CD14-positive monocyte (primary cell): ENCODE measurements at regions not wholly inside any gene's neighbourhood (a gene's known extent, or its start where the extent isn't known, plus 50 kb on each side); places are given as distances from the start of the nearest gene placed in this dataset.

Experiments
- DNase-seq, 3 donors: peaks; one replicate each; pipeline ENCODE4 v3.0.0-alpha.2; 2011 to 2022
- H2AFZ ChIP-seq: 2 replicates; pipeline ENCODE4 v1.6.0; 2012; ENCODE audit warnings: mild to moderate bottlenecking, low read depth, low read length, inconsistent platforms; ENCODE audit not compliant: insufficient read depth, poor library complexity, severe bottlenecking
- H3K27ac ChIP-seq, 2 donors: 1 replicate in 1 of 2; 2 replicates in 1 of 2; pipeline ENCODE4 v1.5.1; 2012 to 2013; ENCODE audit warnings: low read length in 2 of 2, control low read depth in 1 of 2, inconsistent platforms in 1 of 2, low read depth in 1 of 2, mild to moderate bottlenecking in 1 of 2
- H3K27me3 ChIP-seq, 2 donors: one replicate each; pipeline versions ENCODE4 v1.6.0 to v1.6.1; 2011 to 2013; ENCODE audit warnings: low read length in 2 of 2; ENCODE audit not compliant: control insufficient read depth in 2 of 2, insufficient read depth in 2 of 2
- H3K36me3 ChIP-seq, 2 donors: replicated peaks in 1 of 2; 1 replicate in 1 of 2; 2 replicates in 1 of 2; pipeline versions ENCODE4 v1.5.1 to v1.6.1; 2012 to 2013; ENCODE audit warnings: low read length in 2 of 2, control low read depth in 1 of 2, inconsistent platforms in 1 of 2, mild to moderate bottlenecking in 1 of 2; ENCODE audit not compliant: insufficient read depth in 2 of 2, control insufficient read depth in 1 of 2
- H3K4me1 ChIP-seq, 2 donors: 1 replicate in 1 of 2; 2 replicates in 1 of 2; pipeline versions ENCODE4 v1.5.1 to v1.6.1; 2012 to 2013; ENCODE audit warnings: low read length in 2 of 2, control low read depth in 1 of 2, inconsistent platforms in 1 of 2, mild to moderate bottlenecking in 1 of 2, moderate library complexity in 1 of 2; ENCODE audit not compliant: insufficient read depth in 2 of 2, control insufficient read depth in 1 of 2
- H3K4me2 ChIP-seq: replicated peaks from 2 replicates; pipeline ENCODE3; 2012; ENCODE audit warnings: low read length, moderate library complexity, mild to moderate bottlenecking; ENCODE audit not compliant: poor library complexity, severe bottlenecking; ENCODE audit errors: extremely low read depth
- H3K4me3 ChIP-seq, 3 experiments: fragments of 200-600 bp in 1 of 3; sonication (generic) in 1 of 3; replicated peaks in 1 of 3; 1 replicate in 2 of 3; 2 replicates in 1 of 3; pipeline ENCODE4 v1.5.1; 2011 to 2013; ENCODE audit warnings: low read length in 3 of 3, mild to moderate bottlenecking in 3 of 3, control low read depth in 2 of 3, low read depth in 2 of 3, inconsistent platforms in 1 of 3, moderate library complexity in 1 of 3
- H3K79me2 ChIP-seq: 2 replicates; pipeline ENCODE4 v1.6.0; 2012; ENCODE audit warnings: mild to moderate bottlenecking, control low read depth, inconsistent platforms, low read length, moderate library complexity; ENCODE audit not compliant: insufficient read depth
- H3K9ac ChIP-seq: 2 replicates; pipeline ENCODE4 v1.6.0; 2017; ENCODE audit warnings: low read length, mild to moderate bottlenecking; ENCODE audit not compliant: insufficient read depth, poor library complexity, severe bottlenecking
- H3K9me3 ChIP-seq, 2 donors: replicated peaks in 1 of 2; 1 replicate in 1 of 2; 2 replicates in 1 of 2; pipeline versions ENCODE4 v1.5.1 to v1.6.1; 2012 to 2013; ENCODE audit warnings: low read length in 2 of 2, control low read depth in 1 of 2; ENCODE audit not compliant: control insufficient read depth in 1 of 2, insufficient read depth in 1 of 2
- H4K20me1 ChIP-seq: 2 replicates; pipeline ENCODE4 v1.6.0; 2012; ENCODE audit warnings: mild to moderate bottlenecking, low read length, control low read depth, moderate library complexity; ENCODE audit not compliant: insufficient read depth
- H3K27ac Mint-ChIP-seq, 7 donors: one replicate each; pipeline ENCODE4 v1.8.0; 2020; ENCODE audit warnings: mild to moderate bottlenecking in 7 of 7, mixed read lengths in 7 of 7, moderate library complexity in 6 of 7, inconsistent platforms in 2 of 7
- H3K27me3 Mint-ChIP-seq, 3 donors: one replicate each; pipeline ENCODE4 v1.8.0; 2021 to 2022; ENCODE audit warnings: low read depth in 3 of 3, mild to moderate bottlenecking in 3 of 3, mixed read lengths in 3 of 3, moderate library complexity in 3 of 3, inconsistent platforms in 1 of 3
- H3K36me3 Mint-ChIP-seq, 2 donors: one replicate each; pipeline ENCODE4 v1.8.0; 2020; ENCODE audit warnings: mixed read lengths in 2 of 2, inconsistent platforms in 1 of 2, mild to moderate bottlenecking in 1 of 2
- H3K4me1 Mint-ChIP-seq: one replicate; pipeline ENCODE4 v1.8.0; 2020; ENCODE audit warnings: mild to moderate bottlenecking, mixed read lengths
- H3K4me3 Mint-ChIP-seq, 2 donors: one replicate each; pipeline ENCODE4 v1.8.0; 2020; ENCODE audit warnings: mild to moderate bottlenecking in 2 of 2, mixed read lengths in 2 of 2, moderate library complexity in 1 of 2
- H3K9me3 Mint-ChIP-seq, 7 donors: one replicate each; pipeline ENCODE4 v1.8.0; 2020 to 2022; ENCODE audit warnings: mixed read lengths in 7 of 7, mild to moderate bottlenecking in 6 of 7, moderate library complexity in 6 of 7, inconsistent platforms in 2 of 7
- WGBS: methylation state at CpG from one replicate; pipeline ENCODE4 v1.1.5; 2013; ENCODE audit warnings: missing lambda C conversion rate; ENCODE audit not compliant: insufficient coverage; 5-methylcytosine and 5-hydroxymethylcytosine counted together
- intact Hi-C, 2 donors: fragments of 100-400 bp; cut with micrococcal nuclease; formaldehyde crosslinking; loops; one replicate each; pipeline versions ENCODE4 v1.15.0 to v1.15.1; 2023
- TF ChIP-seq, protein P1 (sequence below): fragments of 200-600 bp; IDR thresholded peaks from one replicate; pipeline ENCODE4 v1.8.0; 2022; ENCODE audit warnings: antibody characterized with exemption, mild to moderate bottlenecking

DNA sequence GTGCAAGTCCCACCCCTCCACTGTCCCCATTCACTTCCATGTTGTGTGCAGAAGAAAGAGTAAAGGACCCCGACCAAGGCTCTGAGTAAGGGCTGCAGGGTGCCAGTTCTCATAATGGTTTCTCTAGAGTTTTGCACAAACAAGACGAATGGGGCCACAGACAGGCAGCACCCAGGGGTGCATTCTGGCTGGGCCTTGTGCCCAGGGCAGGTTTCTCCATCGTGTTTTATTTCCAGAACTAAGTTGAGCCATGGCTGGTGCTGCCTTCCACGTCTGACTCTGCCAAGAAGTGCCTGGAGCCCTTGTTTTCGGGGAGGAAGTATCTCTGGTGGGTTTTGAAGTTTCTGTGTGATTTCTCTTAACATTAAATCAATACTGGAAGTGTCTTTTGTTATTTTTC is 95.0 kb upstream of the SDK1 start:
- Histone ChIP-seq H4K20me1 (no peaks in the 10 kb centered on the region), H3K27ac (no peak overlapping the region), H3K27me3 (no peaks in the 10 kb centered on the region), H3K4me2 (no peak overlapping the region), H3K79me2 (no peaks in the 10 kb centered on the region), H3K36me3 (no peaks in the 10 kb centered on the region), H3K9ac (no peak overlapping the region), H3K4me3 (no peak overlapping the region), H3K4me1 (no peaks in the 10 kb centered on the region), H2AFZ (no peak overlapping the region), H3K9me3 (peaks cover 7 to 17% of the 10 kb centered on the region in 2 donors)
- Mint-ChIP-seq H3K9me3 (peaks cover 5 to 40% (median 30%) of the 10 kb centered on the region in 7 donors), H3K27ac (no peak overlapping the region), H3K36me3 (no peaks in the 10 kb centered on the region), H3K4me1 (peaks cover 5% of the 10 kb centered on the region), H3K4me3 (no peak overlapping the region), H3K27me3 (peaks cover 0 to 2% (median 0%) of the 10 kb centered on the region in 3 donors)
- DNase-seq = no peak
- 83% methylated on average over 3 of the region's 5 CpGs for WGBS
- intact Hi-C loops = no loop called here
- TF ChIP-seq, protein P1, sequence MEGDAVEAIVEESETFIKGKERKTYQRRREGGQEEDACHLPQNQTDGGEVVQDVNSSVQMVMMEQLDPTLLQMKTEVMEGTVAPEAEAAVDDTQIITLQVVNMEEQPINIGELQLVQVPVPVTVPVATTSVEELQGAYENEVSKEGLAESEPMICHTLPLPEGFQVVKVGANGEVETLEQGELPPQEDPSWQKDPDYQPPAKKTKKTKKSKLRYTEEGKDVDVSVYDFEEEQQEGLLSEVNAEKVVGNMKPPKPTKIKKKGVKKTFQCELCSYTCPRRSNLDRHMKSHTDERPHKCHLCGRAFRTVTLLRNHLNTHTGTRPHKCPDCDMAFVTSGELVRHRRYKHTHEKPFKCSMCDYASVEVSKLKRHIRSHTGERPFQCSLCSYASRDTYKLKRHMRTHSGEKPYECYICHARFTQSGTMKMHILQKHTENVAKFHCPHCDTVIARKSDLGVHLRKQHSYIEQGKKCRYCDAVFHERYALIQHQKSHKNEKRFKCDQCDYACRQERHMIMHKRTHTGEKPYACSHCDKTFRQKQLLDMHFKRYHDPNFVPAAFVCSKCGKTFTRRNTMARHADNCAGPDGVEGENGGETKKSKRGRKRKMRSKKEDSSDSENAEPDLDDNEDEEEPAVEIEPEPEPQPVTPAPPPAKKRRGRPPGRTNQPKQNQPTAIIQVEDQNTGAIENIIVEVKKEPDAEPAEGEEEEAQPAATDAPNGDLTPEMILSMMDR = no peak

DNA sequence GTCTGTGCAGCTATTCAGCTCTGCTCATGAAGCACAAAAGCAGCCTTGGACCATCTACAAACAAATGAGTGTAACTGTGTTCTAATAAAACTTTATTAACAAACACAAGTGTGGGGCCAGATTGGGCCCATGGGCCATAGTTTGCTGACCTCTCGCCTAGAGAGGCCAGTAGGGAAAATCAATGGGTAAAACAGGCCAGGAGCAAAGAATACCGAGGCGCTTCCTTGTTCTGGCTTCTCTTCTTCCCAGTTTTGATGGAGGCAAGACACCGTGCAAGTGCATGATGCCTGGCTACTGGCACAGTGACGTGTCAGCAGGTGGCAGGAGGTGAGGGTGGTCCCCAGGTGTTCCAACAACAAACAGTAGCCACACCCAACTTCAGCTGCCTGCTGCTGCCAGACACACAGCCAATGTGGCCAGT is 94.3 kb upstream of the SDK1 start:
- Histone ChIP-seq H4K20me1 (no peaks in the 10 kb centered on the region), H3K36me3 (no peaks in the 10 kb centered on the region), H3K4me2 (no peak overlapping the region), H3K79me2 (no peaks in the 10 kb centered on the region), H3K27me3 (no peaks in the 10 kb centered on the region), H2AFZ (no peak overlapping the region), H3K4me3 (no peak overlapping the region), H3K27ac (no peak overlapping the region), H3K9ac (no peak overlapping the region), H3K4me1 (no peaks in the 10 kb centered on the region), H3K9me3 (peaks cover 7 to 16% of the 10 kb centered on the region in 2 donors)
- H3K27ac Mint-ChIP-seq = no peak overlapping the region
- TF ChIP-seq, protein P1 = no peak
- H3K4me1 Mint-ChIP-seq = peaks cover 5% of the 10 kb centered on the region
- H3K27me3 Mint-ChIP-seq = peaks cover 0 to 2% (median 0%) of the 10 kb centered on the region in 3 donors
- 97% methylated on average over 3 of the region's 5 CpGs for WGBS
- peaks cover 3 to 40% (median 27%) of the 10 kb centered on the region in 7 donors for H3K9me3 Mint-ChIP-seq
- H3K36me3 Mint-ChIP-seq = no peaks in the 10 kb centered on the region
- intact Hi-C loops = no loop called here
- H3K4me3 Mint-ChIP-seq = no peak overlapping the region
- DNase-seq = no peak
